B cell (primary cell): ENCODE measurements at regions not wholly inside any gene's neighbourhood (a gene's known extent, or its start where the extent isn't known, plus 50 kb on each side); places are given as distances from the start of the nearest gene placed in this dataset.

Experiments used
- ATAC-seq: fragments of 200-7000 bp; cut with Tn5 transposase; one replicate; pipeline ENCODE4 v1.10.0; 2021; ENCODE audit warnings: low read depth, mild to moderate bottlenecking, moderate number of reproducible peaks, moderate library complexity
- CTCF ChIA-PET: fragments of 350-600 bp; sonication (Branson Sonifier 250); formaldehyde crosslinking; loops from one replicate; lab custom pipeline; 2021; ENCODE audit warnings: antibody characterized with exemption, inconsistent platforms; lab: Charles Lee
- POLR2A ChIA-PET: fragments of 350-600 bp; sonication (Branson Sonifier 250); formaldehyde crosslinking; loops from one replicate; lab custom pipeline; 2021; ENCODE audit warnings: antibody characterized with exemption; lab: Charles Lee
- DNase-seq: peaks from one replicate; pipeline ENCODE4 v3.0.0; 2013
- H2AFZ ChIP-seq: 2 replicates; pipeline ENCODE4 v1.6.1; 2012; ENCODE audit warnings: mild to moderate bottlenecking, low read depth, low read length; ENCODE audit not compliant: insufficient read depth, poor library complexity, severe bottlenecking
- H3K27ac ChIP-seq, 2 donors: 1 replicate in 1 of 2; 2 replicates in 1 of 2; pipeline ENCODE4 v1.5.1; 2012 to 2013; ENCODE audit warnings: low read length in 2 of 2, mild to moderate bottlenecking in 2 of 2, moderate library complexity in 1 of 2
- H3K27me3 ChIP-seq, 4 experiments: fragments of 200-600 bp in 1 of 4; sonication (generic) in 1 of 4; replicated peaks in 1 of 4; 1 replicate in 2 of 4; 2 replicates in 2 of 4; pipeline versions ENCODE4 v1.6.1 to v1.7.0; 2013 to 2016; ENCODE audit warnings: low read length in 3 of 4, mild to moderate bottlenecking in 2 of 4, mixed read lengths in 1 of 4, moderate library complexity in 1 of 4; ENCODE audit not compliant: insufficient read depth in 4 of 4, control insufficient read depth in 3 of 4; ENCODE audit errors: control extremely low read depth in 1 of 4
- H3K36me3 ChIP-seq, 2 experiments: replicated peaks in 1 of 2; 1 replicate in 1 of 2; 2 replicates in 1 of 2; pipeline versions ENCODE4 v1.6.1 to v1.7.1; 2013; ENCODE audit warnings: low read length in 1 of 2; ENCODE audit not compliant: insufficient read depth in 2 of 2, control insufficient read depth in 1 of 2; ENCODE audit errors: control extremely low read depth in 1 of 2, extremely low read depth in 1 of 2
- H3K4me1 ChIP-seq, 2 donors: fragments of 200-600 bp in 1 of 2; sonication (generic) in 1 of 2; 1 replicate in 1 of 2; 2 replicates in 1 of 2; pipeline versions ENCODE4 v1.5.1 to v1.6.1; 2013 to 2017; ENCODE audit warnings: low read length in 2 of 2; ENCODE audit not compliant: control insufficient read depth in 2 of 2, insufficient read depth in 2 of 2
- H3K4me2 ChIP-seq: replicated peaks from 2 replicates; pipeline ENCODE3; 2012; ENCODE audit warnings: mild to moderate bottlenecking, low read depth, low read length; ENCODE audit not compliant: poor library complexity, severe bottlenecking
- H3K4me3 ChIP-seq, 5 experiments: fragments of 200-600 bp in 1 of 5; sonication (generic) in 1 of 5; 1 replicate in 3 of 5; 2 replicates in 2 of 5; pipeline versions ENCODE4 v1.5.1 to v1.7.0; 2011 to 2016; ENCODE audit warnings: low read length in 4 of 5, mild to moderate bottlenecking in 4 of 5, low read depth in 2 of 5, control low read depth in 1 of 5, moderate library complexity in 1 of 5; ENCODE audit not compliant: insufficient read depth in 1 of 5; ENCODE audit errors: control extremely low read depth in 1 of 5, extremely low read depth in 1 of 5
- H3K79me2 ChIP-seq: fragments of 200-600 bp; sonication (generic); one replicate; pipeline ENCODE4 v1.6.0; 2016; ENCODE audit warnings: low read length; ENCODE audit not compliant: control insufficient read depth, insufficient read depth
- H3K9ac ChIP-seq: fragments of 200-600 bp; sonication (generic); 2 replicates; pipeline ENCODE4 v1.6.1; 2017; ENCODE audit warnings: mild to moderate bottlenecking, low read length, moderate library complexity
- H3K9me3 ChIP-seq, 3 donors: one replicate each; pipeline versions ENCODE4 v1.6.1 to v1.7.1; 2013; ENCODE audit warnings: low read length in 2 of 3; ENCODE audit not compliant: control insufficient read depth in 2 of 3, insufficient read depth in 1 of 3; ENCODE audit errors: control extremely low read depth in 1 of 3
- H4K20me1 ChIP-seq: 2 replicates; pipeline ENCODE4 v1.6.0; 2012; ENCODE audit warnings: mild to moderate bottlenecking, low read length; ENCODE audit not compliant: insufficient read depth, control insufficient read depth, poor library complexity, severe bottlenecking
- H3K27ac Mint-ChIP-seq: one replicate; pipeline ENCODE4 v1.8.0; 2021; ENCODE audit warnings: mixed read lengths
- H3K27me3 Mint-ChIP-seq: one replicate; pipeline ENCODE4 v1.8.0; 2021; ENCODE audit warnings: mixed read lengths
- H3K4me1 Mint-ChIP-seq: one replicate; pipeline ENCODE4 v1.8.0; 2021; ENCODE audit warnings: mixed read lengths
- H3K4me3 Mint-ChIP-seq: one replicate; pipeline ENCODE4 v1.8.0; 2021; ENCODE audit warnings: mixed read lengths
- H3K9me3 Mint-ChIP-seq: one replicate; pipeline ENCODE4 v1.8.0; 2022; ENCODE audit warnings: mixed read lengths; ENCODE audit not compliant: insufficient read depth
- CTCF ChIP-seq: fragments of 200-600 bp; IDR thresholded peaks from one replicate; pipeline ENCODE4 v1.8.0; 2022; ENCODE audit warnings: antibody characterized with exemption, mild to moderate bottlenecking
- EZH2 ChIP-seq: IDR thresholded peaks from 2 replicates; pipeline ENCODE4 v1.6.1; 2012; ENCODE audit warnings: borderline replicate concordance, low read depth, mild to moderate bottlenecking, moderate library complexity, low read length; ENCODE audit not compliant: insufficient read depth, poor library complexity, severe bottlenecking
- WGBS: methylation state at CpG from one replicate; pipeline ENCODE4 v1.1.5; 2013; ENCODE audit warnings: missing lambda C conversion rate; ENCODE audit not compliant: insufficient coverage; 5-methylcytosine and 5-hydroxymethylcytosine counted together
- intact Hi-C: fragments of 100-400 bp; cut with micrococcal nuclease; formaldehyde crosslinking; loops from one replicate; pipeline ENCODE4 v1.10.0; 2022

- ATAC-seq (no peak), DNase-seq (no peak)
- H2AFZ ChIP-seq, result no peak overlapping the region
- Mint-ChIP-seq H3K27me3 (no peaks in the 10 kb centered on the region), H3K9me3 (no peaks in the 10 kb centered on the region), H3K4me3 (no peak overlapping the region), H3K4me1 (peaks cover 4% of the 10 kb centered on the region), H3K27ac (peak overlapping the region; percentile 46)
- H3K4me3 ChIP-seq, result no peak overlapping the region
- POLR2A ChIA-PET, result interaction anchor here (0.5 to 0.6 kb wide), 2 partner anchors 136 to 1000 kb away, joined by 3 read pairs; no protein-coding TSS in a partner anchor
- intact Hi-C loops, result no loop called here
- peaks cover 0 to 7% (median 0%) of the 10 kb centered on the region in 3 donors for H3K9me3 ChIP-seq
- no peak overlapping the region for H3K27ac ChIP-seq
- H3K27me3 ChIP-seq, result no peaks in the 10 kb centered on the region
- no peaks in the 10 kb centered on the region for H3K79me2 ChIP-seq
- no peaks in the 10 kb centered on the region for H3K36me3 ChIP-seq
- TF ChIP-seq EZH2 (no peak), CTCF (no peak)
- no peak overlapping the region for H3K4me2 ChIP-seq
- no peaks in the 10 kb centered on the region for H4K20me1 ChIP-seq
- H3K4me1 ChIP-seq, result no peaks in the 10 kb centered on the region
- CTCF ChIA-PET, result interaction anchor here (1.0 kb wide), 1 partner anchor 47 kb away, joined by 3 read pairs; no protein-coding TSS in a partner anchor
- H3K9ac ChIP-seq, result no peak overlapping the region
- 97% methylated on average over 6 of the region's 8 CpGs for WGBS
These were observed 216.0 kb downstream of the SEC14L1 start for GRCh38 chr17:77356690-77357201.

GRCh38 chr17:77358801-77359200, 218.0 kb downstream of the SEC14L1 start:
- peaks cover 16 to 18% of the 10 kb centered on the region in 2 donors for H3K4me1 ChIP-seq
- no peak overlapping the region for H3K27ac ChIP-seq
- no peak overlapping the region for H3K27ac Mint-ChIP-seq
- DNase-seq (no peak), ATAC-seq (no peak)
- H2AFZ ChIP-seq, result no peak overlapping the region
- no peak overlapping the region for H3K4me3 ChIP-seq
- peaks cover 4% of the 10 kb centered on the region for H3K79me2 ChIP-seq
- H3K36me3 ChIP-seq, result no peaks in the 10 kb centered on the region
- H3K27me3 ChIP-seq, result no peaks in the 10 kb centered on the region
- no peak overlapping the region for H3K4me3 Mint-ChIP-seq
- no peaks in the 10 kb centered on the region for H3K9me3 Mint-ChIP-seq
- TF ChIP-seq EZH2, result no peak
- no peak for TF ChIP-seq CTCF
- intact Hi-C loops, result no loop called here
- H3K9ac ChIP-seq, result no peak overlapping the region
- H3K9me3 ChIP-seq, result peaks cover 0 to 10% (median 0%) of the 10 kb centered on the region in 3 donors
- POLR2A ChIA-PET, result interaction anchor here (0.6 kb wide), 1 partner anchor 30 kb away, joined by 6 read pairs; no protein-coding TSS in a partner anchor
- CTCF ChIA-PET, result interaction anchor here (0.6 to 2.6 kb wide), 3 partner anchors 11 to 136 kb away, joined by 3 to 6 read pairs (median 6); no protein-coding TSS in a partner anchor
- no peaks in the 10 kb centered on the region for H4K20me1 ChIP-seq
- H3K4me1 Mint-ChIP-seq, result peaks cover 16% of the 10 kb centered on the region
- no peak overlapping the region for H3K4me2 ChIP-seq
- H3K27me3 Mint-ChIP-seq, result peaks cover 1% of the 10 kb centered on the region
- WGBS, result 98% methylated on average over 6 of the region's 7 CpGs
